Neural cell (in vitro differentiated cells): ENCODE measurements at regions not wholly inside any gene's neighbourhood (a gene's known extent, or its start where the extent isn't known, plus 50 kb on each side); places are given as distances from the start of the nearest gene placed in this dataset.

Source experiments
- H2AFZ ChIP-seq: fragments of 200-600, 300-800 bp; sonication (generic), shearing (Covaris generic); 2 replicates; pipeline ENCODE4 v1.6.0; 2014; ENCODE audit warnings: low read depth, mild to moderate bottlenecking, antibody characterized with exemption, low read length, moderate library complexity
- H3F3A ChIP-seq: fragments of 200-600 bp; shearing (Covaris generic); 2 replicates; pipeline ENCODE4 v1.6.1; 2016; ENCODE audit warnings: mild to moderate bottlenecking, moderate library complexity, mixed read lengths, antibody characterized with exemption, low read length; ENCODE audit not compliant: insufficient read depth, poor library complexity, severe bottlenecking
- H3K27ac ChIP-seq: fragments of 200-600, 300-800 bp; sonication (generic), shearing (Covaris generic); 2 replicates; pipeline ENCODE4 v1.5.1; 2014; ENCODE audit warnings: mild to moderate bottlenecking, low read length, moderate library complexity
- H3K27me3 ChIP-seq: fragments of 300-800, 200-600 bp; sonication (generic), shearing (Covaris generic); 2 replicates; pipeline ENCODE4 v1.6.0; 2014; ENCODE audit warnings: mild to moderate bottlenecking, low read depth, low read length, moderate library complexity; ENCODE audit not compliant: insufficient read depth
- H3K36me3 ChIP-seq: fragments of 300-800, 200-600 bp; sonication (generic), shearing (Covaris generic); 2 replicates; pipeline ENCODE4 v1.5.1; 2014; ENCODE audit warnings: mild to moderate bottlenecking, antibody characterized with exemption, low read length, moderate library complexity; ENCODE audit not compliant: insufficient read depth
- H3K4me2 ChIP-seq: fragments of 300-800, 200-600 bp; sonication (generic), shearing (Covaris generic); 2 replicates; pipeline ENCODE4 v1.6.0; 2014; ENCODE audit warnings: mild to moderate bottlenecking, low read length
- H3K4me3 ChIP-seq: fragments of 300-800, 200-600 bp; sonication (generic), shearing (Covaris generic); 2 replicates; pipeline ENCODE4 v1.5.1; 2014; ENCODE audit warnings: mild to moderate bottlenecking, low read length, moderate library complexity
- H3K79me2 ChIP-seq: fragments of 200-600 bp; shearing (Covaris generic); replicated peaks from 2 replicates; pipeline ENCODE4 v1.6.0; 2014; ENCODE audit warnings: mild to moderate bottlenecking, low read length, moderate library complexity; ENCODE audit not compliant: insufficient read depth
- H3K9ac ChIP-seq: fragments of 300-800, 200-600 bp; sonication (generic), shearing (Covaris generic); 2 replicates; pipeline ENCODE4 v1.6.1; 2016; ENCODE audit warnings: mild to moderate bottlenecking, low read length, mixed read lengths
- H3K9me2 ChIP-seq: fragments of 200-600 bp; shearing (Covaris generic); 2 replicates; pipeline ENCODE4 v1.6.1; 2016; ENCODE audit warnings: mild to moderate bottlenecking, low read length, mixed read lengths; ENCODE audit not compliant: insufficient read depth
- H3K9me3 ChIP-seq: fragments of 200-600, 300-800 bp; sonication (generic), shearing (Covaris generic); 2 replicates; pipeline ENCODE4 v1.6.1; 2016; ENCODE audit warnings: mild to moderate bottlenecking, mixed run types, low read length, moderate library complexity, mixed read lengths
- H4K20me1 ChIP-seq: fragments of 200-600 bp; shearing (Covaris generic); 2 replicates; pipeline ENCODE4 v1.6.1; 2016; ENCODE audit warnings: mild to moderate bottlenecking, mixed run types; ENCODE audit not compliant: insufficient read depth
- EP300 ChIP-seq: fragments of 450-650 bp; conservative IDR thresholded peaks from 2 replicates; pipeline ENCODE4 v1.6.1; 2014; ENCODE audit warnings: antibody characterized with exemption, mild to moderate bottlenecking, moderate library complexity; ENCODE audit not compliant: poor library complexity, severe bottlenecking
- EZH2 ChIP-seq: fragments of 200-600, 300-800 bp; shearing (Covaris generic), sonication (generic); IDR thresholded peaks from 2 replicates; pipeline ENCODE4 v1.6.1; 2014; ENCODE audit warnings: antibody characterized with exemption, low read length, borderline replicate concordance, mild to moderate bottlenecking; ENCODE audit not compliant: insufficient read depth, poor library complexity, severe bottlenecking
- MXI1 ChIP-seq: fragments of 450-650 bp; conservative IDR thresholded peaks from 2 replicates; pipeline ENCODE4 v1.6.1; 2014; ENCODE audit warnings: antibody characterized with exemption, mild to moderate bottlenecking; ENCODE audit not compliant: poor library complexity, severe bottlenecking
- POLR2AphosphoS5 ChIP-seq: IDR thresholded peaks from 2 replicates; pipeline ENCODE4 v1.6.1; 2012
- RAD21 ChIP-seq: fragments of 450-650 bp; conservative IDR thresholded peaks from 2 replicates; pipeline ENCODE4 v1.6.1; 2014; ENCODE audit warnings: antibody characterized with exemption, mild to moderate bottlenecking, moderate library complexity
- SMC3 ChIP-seq: fragments of 450-650 bp; conservative IDR thresholded peaks from 2 replicates; pipeline ENCODE4 v1.6.1; 2014; ENCODE audit warnings: antibody characterized with exemption, mild to moderate bottlenecking, moderate library complexity; ENCODE audit not compliant: poor library complexity
- TAF1 ChIP-seq: IDR thresholded peaks from 2 replicates; pipeline ENCODE4 v1.6.1; 2012; ENCODE audit warnings: low read depth
- TF ChIP-seq, protein P1 (sequence below): IDR thresholded peaks from 2 replicates; pipeline ENCODE4 v1.6.1; 2012; ENCODE audit warnings: borderline replicate concordance
- TF ChIP-seq, protein P2 (sequence below): fragments of 450-650 bp; IDR thresholded peaks from 2 replicates; pipeline ENCODE4 v1.5.1; 2014; ENCODE audit warnings: antibody characterized with exemption, mild to moderate bottlenecking, moderate library complexity; ENCODE audit not compliant: poor library complexity, severe bottlenecking

GRCh38 chr2:76120176-76120575, 409.5 kb upstream of the GCFC2 start:
- Histone ChIP-seq H3K9ac (no peak overlapping the region), H3K27me3 (no peaks in the 10 kb centered on the region), H3K9me2 (no peaks in the 10 kb centered on the region), H3K9me3 (no peaks in the 10 kb centered on the region), H3K4me2 (no peak overlapping the region), H2AFZ (no peak overlapping the region), H4K20me1 (no peaks in the 10 kb centered on the region), H3K27ac (no peak overlapping the region), H3F3A (no peaks in the 10 kb centered on the region), H3K4me3 (no peak overlapping the region), H3K36me3 (no peaks in the 10 kb centered on the region), H3K79me2 (no peaks in the 10 kb centered on the region)
- TF ChIP-seq EZH2 (no peak), MXI1 (no peak), RAD21 (no peak), POLR2AphosphoS5 (no peak), SMC3 (no peak), EP300 (no peak), TAF1 (no peak)
- TF ChIP-seq, protein P1, sequence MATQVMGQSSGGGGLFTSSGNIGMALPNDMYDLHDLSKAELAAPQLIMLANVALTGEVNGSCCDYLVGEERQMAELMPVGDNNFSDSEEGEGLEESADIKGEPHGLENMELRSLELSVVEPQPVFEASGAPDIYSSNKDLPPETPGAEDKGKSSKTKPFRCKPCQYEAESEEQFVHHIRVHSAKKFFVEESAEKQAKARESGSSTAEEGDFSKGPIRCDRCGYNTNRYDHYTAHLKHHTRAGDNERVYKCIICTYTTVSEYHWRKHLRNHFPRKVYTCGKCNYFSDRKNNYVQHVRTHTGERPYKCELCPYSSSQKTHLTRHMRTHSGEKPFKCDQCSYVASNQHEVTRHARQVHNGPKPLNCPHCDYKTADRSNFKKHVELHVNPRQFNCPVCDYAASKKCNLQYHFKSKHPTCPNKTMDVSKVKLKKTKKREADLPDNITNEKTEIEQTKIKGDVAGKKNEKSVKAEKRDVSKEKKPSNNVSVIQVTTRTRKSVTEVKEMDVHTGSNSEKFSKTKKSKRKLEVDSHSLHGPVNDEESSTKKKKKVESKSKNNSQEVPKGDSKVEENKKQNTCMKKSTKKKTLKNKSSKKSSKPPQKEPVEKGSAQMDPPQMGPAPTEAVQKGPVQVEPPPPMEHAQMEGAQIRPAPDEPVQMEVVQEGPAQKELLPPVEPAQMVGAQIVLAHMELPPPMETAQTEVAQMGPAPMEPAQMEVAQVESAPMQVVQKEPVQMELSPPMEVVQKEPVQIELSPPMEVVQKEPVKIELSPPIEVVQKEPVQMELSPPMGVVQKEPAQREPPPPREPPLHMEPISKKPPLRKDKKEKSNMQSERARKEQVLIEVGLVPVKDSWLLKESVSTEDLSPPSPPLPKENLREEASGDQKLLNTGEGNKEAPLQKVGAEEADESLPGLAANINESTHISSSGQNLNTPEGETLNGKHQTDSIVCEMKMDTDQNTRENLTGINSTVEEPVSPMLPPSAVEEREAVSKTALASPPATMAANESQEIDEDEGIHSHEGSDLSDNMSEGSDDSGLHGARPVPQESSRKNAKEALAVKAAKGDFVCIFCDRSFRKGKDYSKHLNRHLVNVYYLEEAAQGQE, result no peak
- TF ChIP-seq, protein P2, sequence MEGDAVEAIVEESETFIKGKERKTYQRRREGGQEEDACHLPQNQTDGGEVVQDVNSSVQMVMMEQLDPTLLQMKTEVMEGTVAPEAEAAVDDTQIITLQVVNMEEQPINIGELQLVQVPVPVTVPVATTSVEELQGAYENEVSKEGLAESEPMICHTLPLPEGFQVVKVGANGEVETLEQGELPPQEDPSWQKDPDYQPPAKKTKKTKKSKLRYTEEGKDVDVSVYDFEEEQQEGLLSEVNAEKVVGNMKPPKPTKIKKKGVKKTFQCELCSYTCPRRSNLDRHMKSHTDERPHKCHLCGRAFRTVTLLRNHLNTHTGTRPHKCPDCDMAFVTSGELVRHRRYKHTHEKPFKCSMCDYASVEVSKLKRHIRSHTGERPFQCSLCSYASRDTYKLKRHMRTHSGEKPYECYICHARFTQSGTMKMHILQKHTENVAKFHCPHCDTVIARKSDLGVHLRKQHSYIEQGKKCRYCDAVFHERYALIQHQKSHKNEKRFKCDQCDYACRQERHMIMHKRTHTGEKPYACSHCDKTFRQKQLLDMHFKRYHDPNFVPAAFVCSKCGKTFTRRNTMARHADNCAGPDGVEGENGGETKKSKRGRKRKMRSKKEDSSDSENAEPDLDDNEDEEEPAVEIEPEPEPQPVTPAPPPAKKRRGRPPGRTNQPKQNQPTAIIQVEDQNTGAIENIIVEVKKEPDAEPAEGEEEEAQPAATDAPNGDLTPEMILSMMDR, result no peak

GRCh38 chr2:76089683-76090082, 379.0 kb upstream of the GCFC2 start:
- Histone ChIP-seq H3K79me2 (no peaks in the 10 kb centered on the region), H4K20me1 (no peaks in the 10 kb centered on the region), H3K36me3 (no peaks in the 10 kb centered on the region), H3F3A (no peaks in the 10 kb centered on the region), H2AFZ (no peak overlapping the region), H3K4me3 (no peak overlapping the region), H3K9me3 (no peaks in the 10 kb centered on the region), H3K27ac (no peak overlapping the region), H3K9me2 (no peaks in the 10 kb centered on the region), H3K4me2 (no peak overlapping the region), H3K9ac (no peak overlapping the region), H3K27me3 (no peaks in the 10 kb centered on the region)
- TF ChIP-seq, protein P2, result no peak
- no peak for TF ChIP-seq EP300
- no peak for TF ChIP-seq EZH2
- no peak for TF ChIP-seq MXI1
- TF ChIP-seq, protein P1, result no peak
- no peak for TF ChIP-seq TAF1
- TF ChIP-seq RAD21, result no peak
- TF ChIP-seq POLR2AphosphoS5, result no peak
- no peak for TF ChIP-seq SMC3
